Immature natural killer cell (primary cell): ENCODE measurements at regions not wholly inside any gene's neighbourhood (a gene's known extent, or its start where the extent isn't known, plus 50 kb on each side); places are given as distances from the start of the nearest gene placed in this dataset.

ENCODE experiments used
- DNase-seq, 3 donors: peaks; one replicate each; pipeline ENCODE4 v3.0.0; 2022; ENCODE audit warnings: mixed read lengths in 1 of 3
- H3K27ac Mint-ChIP-seq, 6 donors: one replicate each; pipeline ENCODE4 v1.8.0; 2020; ENCODE audit warnings: mixed read lengths in 6 of 6, mild to moderate bottlenecking in 5 of 6, inconsistent platforms in 4 of 6, moderate library complexity in 3 of 6
- H3K27me3 Mint-ChIP-seq, 3 donors: one replicate each; pipeline ENCODE4 v1.8.0; 2020 to 2021; ENCODE audit warnings: low read depth in 3 of 3, mild to moderate bottlenecking in 3 of 3, mixed read lengths in 3 of 3, moderate library complexity in 3 of 3, inconsistent platforms in 1 of 3
- H3K36me3 Mint-ChIP-seq, 3 donors: one replicate each; pipeline ENCODE4 v1.8.0; 2020; ENCODE audit warnings: mixed read lengths in 3 of 3, inconsistent platforms in 2 of 3, mild to moderate bottlenecking in 2 of 3
- H3K4me1 Mint-ChIP-seq, 2 donors: one replicate each; pipeline ENCODE4 v1.8.0; 2020; ENCODE audit warnings: inconsistent platforms in 2 of 2, mild to moderate bottlenecking in 2 of 2, mixed read lengths in 2 of 2, moderate library complexity in 1 of 2
- H3K4me3 Mint-ChIP-seq, 5 donors: one replicate each; pipeline ENCODE4 v1.8.0; 2020; ENCODE audit warnings: mild to moderate bottlenecking in 5 of 5, mixed read lengths in 5 of 5, inconsistent platforms in 3 of 5, moderate library complexity in 3 of 5
- H3K9me3 Mint-ChIP-seq, 6 donors: one replicate each; pipeline ENCODE4 v1.8.0; 2020; ENCODE audit warnings: mild to moderate bottlenecking in 6 of 6, mixed read lengths in 6 of 6, inconsistent platforms in 4 of 6, moderate library complexity in 3 of 6

- no peaks in the 10 kb centered on the region for H3K27me3 Mint-ChIP-seq
- no peaks in the 10 kb centered on the region for H3K36me3 Mint-ChIP-seq
- no peak overlapping the region for H3K27ac Mint-ChIP-seq
- DNase-seq, result no peak
- no peak overlapping the region for H3K4me3 Mint-ChIP-seq
- no peaks in the 10 kb centered on the region for H3K4me1 Mint-ChIP-seq
- H3K9me3 Mint-ChIP-seq, result peaks cover 6 to 39% (median 19%) of the 10 kb centered on the region in 6 donors
Measured at GRCh38 chr4:160927311-160927710, 1236.5 kb downstream of the FSTL5 start.

- Mint-ChIP-seq H3K4me1 (no peaks in the 10 kb centered on the region), H3K36me3 (no peaks in the 10 kb centered on the region), H3K4me3 (no peak overlapping the region), H3K9me3 (peaks cover 6 to 33% (median 20%) of the 10 kb centered on the region in 6 donors), H3K27me3 (no peaks in the 10 kb centered on the region), H3K27ac (no peak overlapping the region)
- DNase-seq, result no peak
Measured at GRCh38 chr4:160928482-160928881, 1235.3 kb downstream of the FSTL5 start.

GRCh38 chr4:160947653-160948052 lies 1216.1 kb downstream of the FSTL5 start:
- no peak for DNase-seq
- H3K27me3 Mint-ChIP-seq, result peaks cover 0 to 4% (median 0%) of the 10 kb centered on the region in 3 donors
- no peak overlapping the region for H3K27ac Mint-ChIP-seq
- H3K4me1 Mint-ChIP-seq, result no peaks in the 10 kb centered on the region
- H3K4me3 Mint-ChIP-seq, result no peak overlapping the region
- peaks cover 8 to 43% (median 20%) of the 10 kb centered on the region in 6 donors for H3K9me3 Mint-ChIP-seq
- H3K36me3 Mint-ChIP-seq, result no peaks in the 10 kb centered on the region

GRCh38 chr4:160956875-160957274 lies 1206.9 kb downstream of the FSTL5 start:
- no peaks in the 10 kb centered on the region for H3K36me3 Mint-ChIP-seq
- no peak overlapping the region for H3K4me3 Mint-ChIP-seq
- no peak overlapping the region for H3K27ac Mint-ChIP-seq
- no peaks in the 10 kb centered on the region for H3K27me3 Mint-ChIP-seq
- H3K9me3 Mint-ChIP-seq, result peaks cover 9 to 27% (median 20%) of the 10 kb centered on the region in 6 donors
- H3K4me1 Mint-ChIP-seq, result no peaks in the 10 kb centered on the region
- no peak for DNase-seq

GRCh38 chr4:160969925-160970324 lies 1193.9 kb downstream of the FSTL5 start:
- no peak overlapping the region for H3K4me3 Mint-ChIP-seq
- no peaks in the 10 kb centered on the region for H3K4me1 Mint-ChIP-seq
- H3K9me3 Mint-ChIP-seq, result peaks cover 11 to 36% (median 25%) of the 10 kb centered on the region in 6 donors
- no peaks in the 10 kb centered on the region for H3K36me3 Mint-ChIP-seq
- peaks cover 0 to 3% (median 0%) of the 10 kb centered on the region in 3 donors for H3K27me3 Mint-ChIP-seq
- H3K27ac Mint-ChIP-seq, result no peak overlapping the region
- no peak for DNase-seq

- H3K27ac Mint-ChIP-seq, result no peak overlapping the region
- H3K4me1 Mint-ChIP-seq, result no peaks in the 10 kb centered on the region
- no peaks in the 10 kb centered on the region for H3K36me3 Mint-ChIP-seq
- DNase-seq, result no peak
- H3K27me3 Mint-ChIP-seq, result no peaks in the 10 kb centered on the region
- no peak overlapping the region for H3K4me3 Mint-ChIP-seq
- H3K9me3 Mint-ChIP-seq, result peaks cover 5 to 31% (median 13%) of the 10 kb centered on the region in 6 donors
Measured at GRCh38 chr4:160980091-160980490, 1183.7 kb downstream of the FSTL5 start.

GRCh38 chr4:160981083-160981482 lies 1182.7 kb downstream of the FSTL5 start:
- no peaks in the 10 kb centered on the region for H3K4me1 Mint-ChIP-seq
- DNase-seq, result no peak
- peaks cover 5 to 31% (median 13%) of the 10 kb centered on the region in 6 donors for H3K9me3 Mint-ChIP-seq
- no peaks in the 10 kb centered on the region for H3K36me3 Mint-ChIP-seq
- no peak overlapping the region for H3K27ac Mint-ChIP-seq
- H3K4me3 Mint-ChIP-seq, result no peak overlapping the region
- H3K27me3 Mint-ChIP-seq, result no peaks in the 10 kb centered on the region

- Mint-ChIP-seq H3K9me3 (peaks cover 5 to 38% (median 16%) of the 10 kb centered on the region in 6 donors), H3K4me3 (no peak overlapping the region)
Measured at GRCh38 chr4:160983035-160983434, 1180.8 kb downstream of the FSTL5 start.

GRCh38 chr4:161002386-161002785 lies 1161.4 kb downstream of the FSTL5 start:
- H3K27me3 Mint-ChIP-seq, result peaks cover 0 to 3% (median 3%) of the 10 kb centered on the region in 3 donors
- H3K4me3 Mint-ChIP-seq, result no peak overlapping the region
- H3K36me3 Mint-ChIP-seq, result no peaks in the 10 kb centered on the region
- DNase-seq, result no peak
- H3K27ac Mint-ChIP-seq, result no peak overlapping the region
- H3K9me3 Mint-ChIP-seq, result peaks cover 1 to 39% (median 17%) of the 10 kb centered on the region in 6 donors
- no peaks in the 10 kb centered on the region for H3K4me1 Mint-ChIP-seq

More at GRCh38 chr4:160983035-160983434, 1180.8 kb downstream of the FSTL5 start:
- Mint-ChIP-seq H3K27ac (no peak overlapping the region), H3K27me3 (no peaks in the 10 kb centered on the region), H3K36me3 (no peaks in the 10 kb centered on the region), H3K4me1 (no peaks in the 10 kb centered on the region)
- no peak for DNase-seq

GRCh38 chr4:161003418-161004057 lies 1160.3 kb downstream of the FSTL5 start:
- Mint-ChIP-seq H3K9me3 (peaks cover 6 to 35% (median 16%) of the 10 kb centered on the region in 6 donors), H3K4me1 (no peaks in the 10 kb centered on the region), H3K27me3 (peaks cover 0 to 3% (median 3%) of the 10 kb centered on the region in 3 donors), H3K36me3 (no peaks in the 10 kb centered on the region), H3K27ac (no peak overlapping the region), H3K4me3 (no peak overlapping the region)
- DNase-seq, result no peak

- H3K4me3 Mint-ChIP-seq, result no peak overlapping the region
- H3K4me1 Mint-ChIP-seq, result no peaks in the 10 kb centered on the region
- no peak overlapping the region for H3K27ac Mint-ChIP-seq
- no peaks in the 10 kb centered on the region for H3K36me3 Mint-ChIP-seq
- no peak for DNase-seq
- peaks cover 0 to 3% (median 3%) of the 10 kb centered on the region in 3 donors for H3K27me3 Mint-ChIP-seq
- peaks cover 8 to 51% (median 22%) of the 10 kb centered on the region in 6 donors for H3K9me3 Mint-ChIP-seq
Measured at GRCh38 chr4:161005746-161006145, 1158.1 kb downstream of the FSTL5 start.

- H3K27me3 Mint-ChIP-seq, result peaks cover 0 to 3% (median 1%) of the 10 kb centered on the region in 3 donors
- no peak for DNase-seq
- H3K36me3 Mint-ChIP-seq, result no peaks in the 10 kb centered on the region
- H3K9me3 Mint-ChIP-seq, result peaks cover 9 to 45% (median 17%) of the 10 kb centered on the region in 6 donors
- H3K4me1 Mint-ChIP-seq, result no peaks in the 10 kb centered on the region
- no peak overlapping the region for H3K27ac Mint-ChIP-seq
- H3K4me3 Mint-ChIP-seq, result no peak overlapping the region
Measured at GRCh38 chr4:161008527-161008926, 1155.3 kb downstream of the FSTL5 start.

GRCh38 chr4:161010227-161010626 lies 1153.6 kb downstream of the FSTL5 start:
- Mint-ChIP-seq H3K27ac (no peak overlapping the region), H3K36me3 (no peaks in the 10 kb centered on the region), H3K27me3 (peaks cover 0 to 1% (median 0%) of the 10 kb centered on the region in 3 donors), H3K4me3 (no peak overlapping the region), H3K9me3 (peaks cover 11 to 57% (median 17%) of the 10 kb centered on the region in 6 donors), H3K4me1 (no peaks in the 10 kb centered on the region)
- DNase-seq, result no peak
